SU-DHL-6 (cell line): ENCODE measurements at regions not wholly inside any gene's neighbourhood (a gene's known extent, or its start where the extent isn't known, plus 50 kb on each side); places are given as distances from the start of the nearest gene placed in this dataset.

Experiments
- EZH2phosphoT487 ChIP-seq: fragments of 200-600 bp; sonication (generic), shearing (Covaris generic); conservative IDR thresholded peaks from 2 replicates; pipeline ENCODE4 v1.6.1; 2018; ENCODE audit warnings: mild to moderate bottlenecking, antibody characterized with exemption, low read length, moderate library complexity, mixed read lengths
- TF ChIP-seq, protein P1 (sequence below): fragments of 200-600 bp; sonication (generic); IDR thresholded peaks from one replicate; pipeline ENCODE4 v1.5.1; 2017; ENCODE audit warnings: antibody characterized with exemption, mild to moderate bottlenecking, low read length, moderate library complexity; ENCODE audit not compliant: insufficient read depth, poor library complexity, severe bottlenecking

GRCh38 chr21:38983560-38983959, 177.8 kb downstream of the ETS2 start:
- TF ChIP-seq, protein P1, sequence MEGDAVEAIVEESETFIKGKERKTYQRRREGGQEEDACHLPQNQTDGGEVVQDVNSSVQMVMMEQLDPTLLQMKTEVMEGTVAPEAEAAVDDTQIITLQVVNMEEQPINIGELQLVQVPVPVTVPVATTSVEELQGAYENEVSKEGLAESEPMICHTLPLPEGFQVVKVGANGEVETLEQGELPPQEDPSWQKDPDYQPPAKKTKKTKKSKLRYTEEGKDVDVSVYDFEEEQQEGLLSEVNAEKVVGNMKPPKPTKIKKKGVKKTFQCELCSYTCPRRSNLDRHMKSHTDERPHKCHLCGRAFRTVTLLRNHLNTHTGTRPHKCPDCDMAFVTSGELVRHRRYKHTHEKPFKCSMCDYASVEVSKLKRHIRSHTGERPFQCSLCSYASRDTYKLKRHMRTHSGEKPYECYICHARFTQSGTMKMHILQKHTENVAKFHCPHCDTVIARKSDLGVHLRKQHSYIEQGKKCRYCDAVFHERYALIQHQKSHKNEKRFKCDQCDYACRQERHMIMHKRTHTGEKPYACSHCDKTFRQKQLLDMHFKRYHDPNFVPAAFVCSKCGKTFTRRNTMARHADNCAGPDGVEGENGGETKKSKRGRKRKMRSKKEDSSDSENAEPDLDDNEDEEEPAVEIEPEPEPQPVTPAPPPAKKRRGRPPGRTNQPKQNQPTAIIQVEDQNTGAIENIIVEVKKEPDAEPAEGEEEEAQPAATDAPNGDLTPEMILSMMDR = no peak
- TF ChIP-seq EZH2phosphoT487 = no peak
